Fibroblast of upper back skin (primary cell): ENCODE measurements at regions not wholly inside any gene's neighbourhood (a gene's known extent, or its start where the extent isn't known, plus 50 kb on each side); places are given as distances from the start of the nearest gene placed in this dataset.
"Not testable (repeated sequence)": the region's sequence is repeated elsewhere in the genome, so short reads cannot be mapped to it uniquely, and the experiment has no call there.

Experiments used
- DNase-seq: peaks from one replicate; pipeline ENCODE4 v3.0.0-alpha.2; 2013

GRCh38 chr1:120277428-120278258 lies 101.3 kb upstream of the SEC22B start:
- DNase-seq, result not testable (repeated sequence)

- DNase-seq, result not testable (repeated sequence)
These were observed 100.4 kb upstream of the SEC22B start for GRCh38 chr1:120276710-120277109.

- not testable (repeated sequence) for DNase-seq
These were observed 98.1 kb upstream of the SEC22B start for GRCh38 chr1:120274438-120274837.

- DNase-seq, result not testable (repeated sequence)
These were observed 97.0 kb upstream of the SEC22B start for GRCh38 chr1:120273363-120273762.

GRCh38 chr1:120272242-120272641 lies 95.9 kb upstream of the SEC22B start:
- DNase-seq, result not testable (repeated sequence)

- DNase-seq, result not testable (repeated sequence)
These were observed 95.4 kb upstream of the SEC22B start for GRCh38 chr1:120271561-120272221.

GRCh38 chr1:120267894-120268551 lies 91.7 kb upstream of the SEC22B start:
- DNase-seq, result not testable (repeated sequence)

- not testable (repeated sequence) for DNase-seq
These were observed 88.2 kb upstream of the SEC22B start for GRCh38 chr1:120264564-120264963.

- not testable (repeated sequence) for DNase-seq
These were observed 86.8 kb upstream of the SEC22B start for GRCh38 chr1:120262791-120263751.

- DNase-seq, result not testable (repeated sequence)
These were observed 81.4 kb upstream of the SEC22B start for GRCh38 chr1:120257778-120258105.

- DNase-seq, result not testable (repeated sequence)
These were observed 80.9 kb upstream of the SEC22B start for GRCh38 chr1:120257064-120257777.

GRCh38 chr1:120250756-120251155 lies 74.4 kb upstream of the SEC22B start:
- not testable (repeated sequence) for DNase-seq

GRCh38 chr1:120248726-120249427 lies 72.6 kb upstream of the SEC22B start:
- DNase-seq, result not testable (repeated sequence)

- DNase-seq, result not testable (repeated sequence)
These were observed 71.9 kb upstream of the SEC22B start for GRCh38 chr1:120248203-120248602.

- DNase-seq, result not testable (repeated sequence)
These were observed 67.5 kb upstream of the SEC22B start for GRCh38 chr1:120243867-120244266.

- DNase-seq, result not testable (repeated sequence)
These were observed 66.3 kb upstream of the SEC22B start for GRCh38 chr1:120242582-120242981.

- not testable (repeated sequence) for DNase-seq
These were observed 65.5 kb upstream of the SEC22B start for GRCh38 chr1:120241868-120242267.

GRCh38 chr1:120240181-120240580 lies 63.9 kb upstream of the SEC22B start:
- DNase-seq, result not testable (repeated sequence)

GRCh38 chr1:120239351-120239750 lies 63.0 kb upstream of the SEC22B start:
- DNase-seq, result not testable (repeated sequence)

- DNase-seq, result not testable (repeated sequence)
These were observed 62.5 kb upstream of the SEC22B start for GRCh38 chr1:120238867-120239266.

GRCh38 chr1:120233661-120234018 lies 57.3 kb upstream of the SEC22B start:
- not testable (repeated sequence) for DNase-seq
